MM.1S (cell line): ENCODE measurements at regions not wholly inside any gene's neighbourhood (a gene's known extent, or its start where the extent isn't known, plus 50 kb on each side); places are given as distances from the start of the nearest gene placed in this dataset.

ENCODE experiments used
- DNase-seq: peaks from one replicate; pipeline ENCODE4 v3.0.0-alpha.2; 2015
- H2AFZ ChIP-seq: fragments of 300-600 bp; sonication (generic); 2 replicates; pipeline ENCODE4 v1.6.0; 2016; ENCODE audit warnings: antibody characterized with exemption, low read length
- H3F3A ChIP-seq: fragments of 300-600 bp; sonication (generic); 2 replicates; pipeline ENCODE4 v1.6.1; 2016; ENCODE audit warnings: mild to moderate bottlenecking, antibody characterized with exemption, low read length, moderate library complexity, mixed read lengths; ENCODE audit not compliant: insufficient read depth
- H3K27ac ChIP-seq: fragments of 300-600 bp; sonication (generic); 2 replicates; pipeline ENCODE4 v1.5.1; 2016; ENCODE audit warnings: mild to moderate bottlenecking, low read length
- H3K27me3 ChIP-seq: fragments of 300-600 bp; sonication (generic); replicated peaks from 2 replicates; pipeline ENCODE4 v1.6.0; 2016; ENCODE audit warnings: low read length; ENCODE audit not compliant: insufficient read depth
- H3K36me3 ChIP-seq: fragments of 300-600 bp; sonication (generic); replicated peaks from 2 replicates; pipeline ENCODE4 v1.6.1; 2016; ENCODE audit warnings: mild to moderate bottlenecking, low read length, mixed read lengths; ENCODE audit not compliant: insufficient read depth
- H3K4me1 ChIP-seq: fragments of 300-600 bp; sonication (generic); 2 replicates; pipeline ENCODE4 v1.6.1; 2016; ENCODE audit warnings: low read length, mixed read lengths
- H3K4me2 ChIP-seq: fragments of 300-600 bp; sonication (generic); 2 replicates; pipeline ENCODE4 v1.6.0; 2016; ENCODE audit warnings: low read depth, low read length
- H3K4me3 ChIP-seq: fragments of 300-600 bp; sonication (generic); 2 replicates; pipeline ENCODE4 v1.5.1; 2016; ENCODE audit warnings: low read length, mixed read lengths
- H3K79me2 ChIP-seq: fragments of 300-600 bp; sonication (generic); 2 replicates; pipeline ENCODE4 v1.6.1; 2016; ENCODE audit warnings: mixed run types, low read length, mixed read lengths
- H3K9ac ChIP-seq: fragments of 300-600 bp; sonication (generic); 2 replicates; pipeline ENCODE4 v1.6.1; 2016; ENCODE audit warnings: low read length, mixed read lengths
- H3K9me2 ChIP-seq: fragments of 300-600 bp; sonication (generic); replicated peaks from 2 replicates; pipeline ENCODE4 v1.6.1; 2016; ENCODE audit warnings: mild to moderate bottlenecking, low read length, mixed read lengths; ENCODE audit not compliant: insufficient read depth
- H3K9me3 ChIP-seq: fragments of 300-600 bp; sonication (generic); replicated peaks from 2 replicates; pipeline ENCODE4 v1.6.1; 2016; ENCODE audit warnings: mild to moderate bottlenecking, low read length, mixed read lengths; ENCODE audit not compliant: insufficient read depth
- H4K20me1 ChIP-seq: fragments of 300-600 bp; sonication (generic); 2 replicates; pipeline ENCODE4 v1.6.1; 2016; ENCODE audit warnings: mild to moderate bottlenecking, low read length, moderate library complexity, mixed read lengths; ENCODE audit not compliant: insufficient read depth
- EZH2 ChIP-seq: fragments of 300-600 bp; sonication (generic); optimal IDR thresholded peaks from 2 replicates; pipeline ENCODE3; 2017; ENCODE audit warnings: low read depth, mild to moderate bottlenecking, antibody characterized with exemption, low read length, mixed read lengths
- EZH2phosphoT487 ChIP-seq: fragments of 300-600 bp; sonication (generic); IDR thresholded peaks from 2 replicates; pipeline ENCODE4 v1.6.1; 2018; ENCODE audit warnings: antibody characterized with exemption, low read length
- TF ChIP-seq, protein P1 (sequence below): fragments of 300-600 bp; sonication (generic); IDR thresholded peaks from 2 replicates; pipeline ENCODE4 v1.5.1; 2016; ENCODE audit warnings: antibody characterized with exemption, low read length, mixed read lengths

DNA sequence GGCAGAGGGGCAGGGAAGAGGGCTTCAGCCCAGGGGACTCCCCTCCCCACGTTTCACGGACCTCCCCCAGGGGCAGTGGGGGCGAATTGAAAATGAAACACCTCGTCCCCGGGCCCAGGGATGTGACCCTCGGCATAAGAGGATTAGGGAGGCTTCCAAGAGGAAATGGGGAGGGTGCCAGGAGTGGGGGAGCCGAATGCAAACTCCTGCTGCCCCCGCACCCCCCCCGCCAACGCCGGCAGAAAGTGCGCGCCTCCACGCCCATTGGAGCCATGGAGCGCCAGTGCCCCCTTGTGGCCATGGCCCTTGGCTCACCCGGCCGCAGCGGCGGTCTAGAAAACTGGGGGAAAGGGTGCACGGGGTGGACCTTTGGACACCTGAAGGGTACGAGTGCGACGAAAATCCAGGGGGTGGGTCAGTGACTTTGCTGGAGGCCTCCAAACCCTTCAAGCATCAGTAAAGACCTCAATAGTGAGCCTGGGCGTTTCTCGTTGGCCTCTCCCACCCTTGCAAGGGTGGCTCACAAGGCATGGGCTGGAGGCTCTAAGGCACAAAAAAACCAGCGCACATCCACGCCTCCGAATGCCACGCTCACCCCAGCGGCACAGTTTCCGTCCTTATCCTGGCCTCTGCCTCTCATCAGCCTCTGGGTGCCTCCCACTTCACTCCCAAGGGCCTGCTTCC lies 120.8 kb upstream of the PJA1 start:
- no peaks in the 10 kb centered on the region for H3K9me3 ChIP-seq
- H3K27me3 ChIP-seq: no peaks in the 10 kb centered on the region
- H2AFZ ChIP-seq: peak overlapping the region; percentile 87
- no peak for TF ChIP-seq EZH2
- TF ChIP-seq, protein P1, sequence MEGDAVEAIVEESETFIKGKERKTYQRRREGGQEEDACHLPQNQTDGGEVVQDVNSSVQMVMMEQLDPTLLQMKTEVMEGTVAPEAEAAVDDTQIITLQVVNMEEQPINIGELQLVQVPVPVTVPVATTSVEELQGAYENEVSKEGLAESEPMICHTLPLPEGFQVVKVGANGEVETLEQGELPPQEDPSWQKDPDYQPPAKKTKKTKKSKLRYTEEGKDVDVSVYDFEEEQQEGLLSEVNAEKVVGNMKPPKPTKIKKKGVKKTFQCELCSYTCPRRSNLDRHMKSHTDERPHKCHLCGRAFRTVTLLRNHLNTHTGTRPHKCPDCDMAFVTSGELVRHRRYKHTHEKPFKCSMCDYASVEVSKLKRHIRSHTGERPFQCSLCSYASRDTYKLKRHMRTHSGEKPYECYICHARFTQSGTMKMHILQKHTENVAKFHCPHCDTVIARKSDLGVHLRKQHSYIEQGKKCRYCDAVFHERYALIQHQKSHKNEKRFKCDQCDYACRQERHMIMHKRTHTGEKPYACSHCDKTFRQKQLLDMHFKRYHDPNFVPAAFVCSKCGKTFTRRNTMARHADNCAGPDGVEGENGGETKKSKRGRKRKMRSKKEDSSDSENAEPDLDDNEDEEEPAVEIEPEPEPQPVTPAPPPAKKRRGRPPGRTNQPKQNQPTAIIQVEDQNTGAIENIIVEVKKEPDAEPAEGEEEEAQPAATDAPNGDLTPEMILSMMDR: peak; percentile 81
- no peak overlapping the region for H3K27ac ChIP-seq
- no peaks in the 10 kb centered on the region for H4K20me1 ChIP-seq
- H3K9me2 ChIP-seq: no peaks in the 10 kb centered on the region
- peak overlapping the region; percentile 72; the same call in 1 of the 2 replicates for H3K4me2 ChIP-seq
- H3K4me3 ChIP-seq: peak overlapping the region; percentile 56
- no peaks in the 10 kb centered on the region for H3K4me1 ChIP-seq
- no peaks in the 10 kb centered on the region for H3F3A ChIP-seq
- H3K9ac ChIP-seq: peak overlapping the region; percentile 16; the same call in 1 of the 2 replicates
- DNase-seq: peak; percentile 39
- no peaks in the 10 kb centered on the region for H3K79me2 ChIP-seq
- H3K36me3 ChIP-seq: no peaks in the 10 kb centered on the region

DNA sequence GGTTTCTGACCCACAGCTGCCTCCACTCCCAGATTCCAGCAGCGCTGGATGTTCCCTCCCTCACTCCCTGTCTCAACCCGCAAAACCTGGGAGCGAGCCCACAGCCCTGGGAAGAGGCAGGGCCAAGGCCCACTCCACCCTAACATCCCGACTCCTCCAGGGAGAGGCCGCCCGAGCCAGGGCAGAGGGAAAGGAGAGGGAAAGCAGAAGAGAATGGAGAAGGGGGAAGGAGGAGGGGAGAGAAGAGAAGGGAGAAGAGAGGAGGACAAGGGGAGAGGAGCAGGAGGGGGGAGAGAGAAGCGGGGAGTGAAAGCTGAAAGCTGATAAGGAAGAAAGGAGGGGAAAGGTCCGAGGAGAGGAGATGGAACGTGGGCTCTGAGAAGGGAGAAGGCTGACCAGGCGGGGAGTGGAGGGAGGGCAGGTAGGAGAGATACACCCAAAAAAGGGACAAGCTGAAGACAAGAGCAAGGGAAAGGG lies 120.2 kb upstream of the PJA1 start:
- Histone ChIP-seq H3K9me2 (no peaks in the 10 kb centered on the region), H3K79me2 (no peaks in the 10 kb centered on the region), H3K4me2 (peak overlapping the region; percentile 72; the same call in 1 of the 2 replicates), H4K20me1 (no peaks in the 10 kb centered on the region), H3K36me3 (no peaks in the 10 kb centered on the region), H3K27me3 (no peaks in the 10 kb centered on the region), H3F3A (no peaks in the 10 kb centered on the region), H3K9me3 (no peaks in the 10 kb centered on the region), H3K27ac (no peak overlapping the region), H2AFZ (peak overlapping the region; percentile 87), H3K4me1 (no peaks in the 10 kb centered on the region), H3K4me3 (peak overlapping the region; percentile 56), H3K9ac (peak overlapping the region; percentile 16; the same call in 1 of the 2 replicates)
- DNase-seq: no peak
- TF ChIP-seq EZH2phosphoT487 (no peak), EZH2 (no peak)
- TF ChIP-seq, protein P1: no peak

DNA sequence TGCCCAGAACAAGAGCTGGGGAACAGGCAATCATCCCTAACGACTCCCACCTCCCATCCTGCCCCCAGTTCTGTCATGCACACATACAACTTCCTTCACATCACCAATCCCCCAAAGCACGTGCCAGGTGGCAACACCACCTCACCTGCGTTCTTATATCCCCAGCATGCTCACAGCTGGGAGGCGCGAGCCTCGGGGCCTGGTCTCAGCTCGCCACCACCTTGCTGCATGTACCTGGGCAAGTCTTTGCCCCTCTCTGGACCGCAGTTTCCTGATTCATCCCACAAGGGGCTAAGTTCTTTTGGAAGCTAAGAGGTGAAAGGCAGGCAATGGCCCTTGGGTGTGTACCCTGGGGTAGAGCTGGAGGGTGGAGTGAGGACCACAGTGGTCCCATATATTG lies 119.2 kb upstream of the PJA1 start:
- no peak for TF ChIP-seq EZH2phosphoT487
- TF ChIP-seq, protein P1: no peak
- no peak for TF ChIP-seq EZH2
- no peaks in the 10 kb centered on the region for H3K36me3 ChIP-seq

More for the DNA sequence above, 119.2 kb upstream of the PJA1 start:
- DNase-seq: no peak
- no peaks in the 10 kb centered on the region for H3K9me2 ChIP-seq
- H3K9ac ChIP-seq: no peak overlapping the region
- H3K27ac ChIP-seq: no peak overlapping the region
- no peak overlapping the region for H2AFZ ChIP-seq
- no peaks in the 10 kb centered on the region for H3K9me3 ChIP-seq
- H3K79me2 ChIP-seq: no peaks in the 10 kb centered on the region
- no peak overlapping the region for H3K4me3 ChIP-seq
- no peaks in the 10 kb centered on the region for H4K20me1 ChIP-seq
- H3K4me2 ChIP-seq: no peak overlapping the region
- no peaks in the 10 kb centered on the region for H3F3A ChIP-seq
- H3K4me1 ChIP-seq: no peaks in the 10 kb centered on the region
- no peaks in the 10 kb centered on the region for H3K27me3 ChIP-seq
